Frontal cortex (tissue), 3 donors: ENCODE measurements at regions not wholly inside any gene's neighbourhood (a gene's known extent, or its start where the extent isn't known, plus 50 kb on each side); places are given as distances from the start of the nearest gene placed in this dataset.
"Not testable (repeated sequence)": the region's sequence is repeated elsewhere in the genome, so short reads cannot be mapped to it uniquely, and the experiment has no call there.

Source experiments
- DNase-seq, 2 donors: peaks; one replicate each; pipeline ENCODE4 v3.0.0; 2012; ENCODE audit warnings: low spot score in 2 of 2
- FAIRE-seq: peaks from 2 replicates; lab custom pipeline; 2012; peaks lifted over from hg19 to GRCh38; lab: Jason Lieb, UNC
- donor health status: control.
- donor health status: control.
- donor health status: control.

DNA sequence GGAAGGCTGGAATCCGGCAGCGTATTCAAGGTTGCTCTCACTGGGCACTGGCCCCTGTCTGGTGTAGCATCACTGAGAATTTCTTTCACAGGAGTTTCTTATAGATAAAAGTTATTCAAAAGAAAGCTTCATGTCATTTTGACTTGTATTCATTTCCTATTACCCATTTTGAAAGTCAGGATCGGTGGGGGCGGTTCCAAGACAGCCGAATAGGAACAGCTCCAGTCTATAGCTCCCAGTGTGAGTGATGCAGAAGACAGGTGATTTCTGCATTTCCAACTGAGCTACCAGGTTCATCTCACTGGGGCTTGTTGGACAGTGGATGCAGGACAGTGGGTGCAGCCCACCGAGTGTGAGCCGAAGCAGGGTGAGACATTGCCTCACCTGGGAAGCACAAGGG is 51.5 kb upstream of the CDC42EP3 start:
- FAIRE-seq, DNase-seq: not testable (repeated sequence)

GRCh38 chr2:37730037-37730818 is 58.8 kb upstream of the CDC42EP3 start:
- no peak for FAIRE-seq

DNA sequence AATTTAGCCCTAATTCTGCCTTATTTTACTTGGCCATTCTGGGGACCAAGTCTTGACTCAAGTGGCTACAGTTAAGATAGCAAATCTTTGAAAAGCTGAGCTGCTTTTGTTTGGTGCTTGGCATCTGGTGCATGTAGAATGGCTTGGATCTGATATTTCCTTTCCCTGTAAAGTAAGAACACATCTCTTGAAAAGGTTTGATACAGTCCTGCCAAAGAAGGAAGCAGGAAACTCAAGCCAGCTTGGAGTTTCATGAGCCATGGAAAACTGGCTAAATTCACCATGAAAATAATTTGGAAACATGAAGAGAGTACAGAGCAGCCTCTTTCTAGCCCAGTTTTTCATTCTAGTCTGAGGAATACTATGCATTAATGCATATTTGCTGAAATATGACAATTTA is 61.0 kb upstream of the CDC42EP3 start:
- not testable (repeated sequence) for FAIRE-seq, DNase-seq

More at GRCh38 chr2:37730037-37730818, 58.8 kb upstream of the CDC42EP3 start:
- no peak for DNase-seq

- FAIRE-seq: no peak
- DNase-seq: no peak
Observed at GRCh38 chr2:37733251-37733650, 61.8 kb upstream of the CDC42EP3 start.

DNA sequence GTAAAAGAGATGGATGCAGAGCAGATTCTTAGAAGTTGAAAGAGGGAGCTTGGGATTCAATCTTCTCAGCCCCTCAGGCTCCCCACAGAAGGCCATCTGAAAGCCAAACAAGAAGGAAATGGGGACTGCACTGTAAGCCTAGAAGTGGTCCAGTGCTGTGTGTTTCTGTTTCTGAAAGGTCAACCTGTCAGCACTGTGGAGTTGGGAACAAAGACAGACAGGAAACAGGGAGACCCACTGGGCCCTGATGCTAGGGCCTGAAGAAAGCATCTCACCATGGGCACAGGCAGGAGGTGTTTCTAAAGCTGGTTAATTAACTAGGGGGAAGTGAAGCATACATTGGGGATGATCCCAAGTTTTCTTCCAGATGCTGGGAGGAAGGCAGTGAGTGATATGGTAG is 62.5 kb upstream of the CDC42EP3 start:
- DNase-seq, FAIRE-seq: not testable (repeated sequence)

DNA sequence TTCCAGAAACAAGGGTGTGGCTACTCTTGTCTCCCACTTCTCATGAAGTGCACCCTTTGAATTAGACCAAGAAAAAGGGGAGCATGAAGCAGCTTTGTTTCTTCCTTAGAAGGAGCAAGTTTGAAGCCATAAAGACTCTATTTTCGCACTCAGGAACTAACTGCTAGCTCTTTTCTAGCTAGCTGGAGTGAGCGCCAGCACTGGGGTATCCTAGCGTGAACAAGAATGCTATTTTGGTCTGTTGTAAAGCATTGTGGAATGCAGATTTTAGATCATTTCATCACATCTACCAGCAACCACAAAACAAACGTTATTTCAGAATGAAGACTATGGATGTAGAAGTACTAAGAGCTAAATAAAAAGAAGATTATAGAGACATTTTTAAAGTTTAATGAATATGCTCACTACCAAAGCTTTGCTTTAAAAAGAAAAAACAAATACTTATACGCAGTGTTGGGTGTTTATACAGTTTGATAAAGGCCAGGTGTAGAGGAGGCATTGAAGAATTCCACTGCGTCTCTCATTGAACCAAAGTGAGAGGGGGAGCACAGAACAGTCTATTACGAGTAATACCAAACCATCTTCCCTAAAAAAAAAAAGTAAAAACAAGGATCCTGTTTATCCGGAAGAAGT is 63.6 kb upstream of the CDC42EP3 start:
- DNase-seq, FAIRE-seq: not testable (repeated sequence)

DNA sequence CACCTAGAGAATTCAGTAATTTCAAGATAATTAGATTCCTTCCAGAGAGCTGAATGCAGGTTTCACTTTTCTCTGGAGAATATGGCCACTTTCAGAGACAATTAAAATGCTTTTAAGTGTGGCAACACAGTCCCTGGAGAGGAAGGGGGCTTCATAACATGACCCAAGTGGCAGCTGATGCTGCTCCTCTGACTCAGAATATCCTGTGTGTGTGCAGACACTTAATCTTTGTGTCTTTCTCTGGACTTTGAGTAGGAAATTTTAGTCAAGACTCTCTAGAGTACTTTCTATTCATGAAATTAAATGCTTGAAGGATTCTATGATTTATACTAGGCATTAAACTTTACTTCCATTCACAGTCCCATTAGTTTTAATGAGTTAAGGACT is 64.1 kb upstream of the CDC42EP3 start:
- FAIRE-seq, DNase-seq: not testable (repeated sequence)

DNA sequence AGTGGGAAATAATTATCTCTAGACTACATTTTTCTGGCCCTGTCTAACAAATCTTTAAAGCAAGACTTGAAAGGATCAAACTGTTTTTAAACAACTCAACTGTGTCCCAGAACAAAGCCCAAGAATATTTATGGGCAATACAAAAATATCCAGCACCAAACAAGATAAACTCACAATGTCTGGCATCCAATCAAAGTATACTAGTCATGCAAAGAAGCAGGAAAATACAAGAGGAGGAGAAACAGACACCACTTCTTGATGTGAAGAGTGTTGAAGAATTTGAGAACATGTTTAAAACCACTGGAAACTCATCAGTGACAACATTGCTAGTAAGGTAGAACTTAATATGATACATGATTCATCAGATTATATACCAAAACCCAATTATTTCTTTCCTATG is 66.1 kb upstream of the CDC42EP3 start:
- DNase-seq: no peak
- no peak for FAIRE-seq

- no peak for FAIRE-seq
- DNase-seq: no peak
Observed at GRCh38 chr2:37738266-37738885, 66.9 kb upstream of the CDC42EP3 start.

DNA sequence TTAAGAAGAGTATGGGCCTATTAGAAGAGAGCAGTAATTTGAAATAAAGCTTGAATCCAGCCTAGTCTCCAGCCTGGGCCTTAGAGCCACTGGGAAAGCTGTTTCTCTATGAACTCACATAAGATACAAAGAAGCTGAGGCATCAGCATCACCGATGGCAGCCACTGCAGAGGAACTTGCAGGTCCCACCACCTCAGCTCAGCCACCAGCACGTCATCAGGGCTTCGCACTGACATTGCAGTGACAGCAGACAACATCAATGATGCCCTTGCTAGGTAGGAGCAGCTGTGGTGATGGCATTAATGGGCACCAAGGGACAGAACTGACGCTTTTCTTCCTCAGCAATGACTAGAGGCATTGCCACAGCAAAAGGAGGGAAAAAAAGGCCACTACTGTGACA is 67.7 kb upstream of the CDC42EP3 start:
- no peak for DNase-seq
- FAIRE-seq: no peak

DNA sequence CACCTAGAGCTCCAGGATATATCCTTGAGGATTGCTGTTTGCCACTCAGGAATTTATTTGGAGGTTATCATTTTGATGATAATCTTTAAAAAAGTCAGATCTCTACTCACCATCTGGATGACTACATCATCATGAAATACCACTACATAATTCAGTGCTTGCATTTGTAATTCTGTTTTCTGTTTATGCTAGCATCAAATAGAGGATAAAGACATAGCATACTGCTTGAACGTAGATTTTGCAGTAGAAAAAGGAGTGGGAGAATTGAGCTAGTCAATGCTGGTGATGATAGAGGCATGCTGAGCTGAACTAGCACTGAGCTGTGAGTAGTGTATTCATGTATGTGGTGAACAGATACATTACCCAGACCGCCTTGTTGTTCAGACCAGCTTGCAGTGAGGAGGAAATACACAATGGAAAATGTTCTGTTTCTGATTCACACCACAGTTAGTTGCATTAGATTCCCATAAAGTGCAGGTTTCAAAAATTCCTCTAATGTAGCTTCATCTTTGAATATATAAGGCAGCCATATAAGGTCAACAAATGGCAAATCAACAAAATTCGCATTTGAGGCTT is 68.8 kb upstream of the CDC42EP3 start:
- DNase-seq: no peak
- FAIRE-seq: no peak

GRCh38 chr2:37742286-37742685 is 70.8 kb upstream of the CDC42EP3 start:
- FAIRE-seq (no peak), DNase-seq (no peak)

DNA sequence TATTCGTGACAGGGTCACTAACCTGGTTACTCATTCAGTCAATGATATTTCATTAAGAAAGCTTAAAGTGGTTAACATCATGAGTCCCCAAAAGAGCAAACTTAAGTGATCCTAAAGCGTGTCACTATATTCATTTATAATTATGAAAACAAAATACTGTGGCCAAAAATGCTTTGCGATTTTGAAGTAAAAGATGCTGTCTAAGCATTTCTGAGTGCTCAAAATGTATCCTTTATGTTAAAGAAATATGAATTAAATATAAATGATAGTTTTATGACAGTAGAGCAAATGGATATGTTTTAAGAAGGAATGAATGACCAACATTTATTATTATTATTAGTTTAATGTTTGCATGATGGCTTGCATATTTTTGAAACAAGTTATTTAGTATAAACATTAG is 72.6 kb upstream of the CDC42EP3 start:
- FAIRE-seq: no peak

DNA sequence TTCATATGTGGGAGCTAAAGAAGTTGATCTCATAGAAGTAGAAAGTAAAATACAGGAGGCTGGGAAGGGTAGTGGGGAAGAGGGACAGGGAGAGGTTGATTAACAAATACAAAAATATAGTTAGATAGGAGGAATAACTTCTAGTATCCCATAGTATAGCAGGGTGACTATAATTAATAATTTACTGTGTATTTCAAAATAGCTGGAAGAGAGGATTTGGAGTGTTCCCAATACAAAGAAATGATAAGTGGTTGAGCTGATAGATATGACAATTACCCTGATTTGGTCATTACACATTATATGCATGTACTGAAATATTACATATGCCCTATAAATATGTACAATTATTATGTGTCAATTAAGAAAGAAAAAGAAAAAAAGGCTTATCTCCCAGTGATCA is 73.5 kb upstream of the CDC42EP3 start:
- FAIRE-seq, DNase-seq: not testable (repeated sequence)

More for the DNA sequence above, 72.6 kb upstream of the CDC42EP3 start:
- DNase-seq: no peak

- not testable (repeated sequence) for FAIRE-seq, DNase-seq
Observed at GRCh38 chr2:37746011-37746410, 74.6 kb upstream of the CDC42EP3 start.

GRCh38 chr2:37746883-37747282 is 75.4 kb upstream of the CDC42EP3 start:
- DNase-seq: no peak
- no peak for FAIRE-seq

DNA sequence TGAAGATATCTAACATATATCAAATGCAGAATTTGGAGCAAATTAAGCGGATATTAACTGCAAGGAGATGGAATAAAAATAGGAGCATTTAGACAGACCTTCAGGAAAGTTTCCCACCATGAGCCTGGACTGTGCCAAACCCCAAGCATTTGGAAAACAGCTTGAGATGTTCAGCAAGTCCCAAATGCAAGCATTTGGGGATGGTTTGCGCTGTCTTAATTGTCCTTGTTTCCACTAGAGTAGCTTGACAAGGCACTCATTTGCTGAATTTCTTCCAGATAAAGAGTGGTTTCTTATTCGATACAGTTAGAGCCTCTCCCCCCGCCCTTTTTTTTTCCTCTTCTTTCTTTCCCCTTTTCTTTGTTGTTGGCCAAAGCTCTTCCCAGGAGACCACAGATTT is 77.1 kb upstream of the CDC42EP3 start:
- DNase-seq: no peak
- no peak for FAIRE-seq

DNA sequence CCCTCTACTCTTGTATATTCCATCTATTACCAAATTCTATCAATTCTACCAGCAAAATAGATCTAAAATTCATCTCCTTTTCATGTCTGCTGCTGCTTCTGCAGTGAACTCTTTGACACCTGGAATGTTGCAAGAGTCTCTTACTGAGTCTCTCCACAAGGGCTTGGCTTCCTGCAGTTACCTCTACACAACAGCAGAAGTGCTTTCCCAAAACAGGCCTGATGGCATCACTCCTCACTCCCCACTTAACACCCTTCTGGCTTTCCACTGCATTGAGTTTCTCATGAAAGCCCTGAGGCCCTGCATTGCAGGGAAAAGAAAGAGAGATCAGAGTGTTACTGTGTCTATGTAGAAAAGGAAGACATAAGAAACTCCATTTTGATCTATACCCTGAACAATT is 78.8 kb upstream of the CDC42EP3 start:
- not testable (repeated sequence) for DNase-seq, FAIRE-seq

DNA sequence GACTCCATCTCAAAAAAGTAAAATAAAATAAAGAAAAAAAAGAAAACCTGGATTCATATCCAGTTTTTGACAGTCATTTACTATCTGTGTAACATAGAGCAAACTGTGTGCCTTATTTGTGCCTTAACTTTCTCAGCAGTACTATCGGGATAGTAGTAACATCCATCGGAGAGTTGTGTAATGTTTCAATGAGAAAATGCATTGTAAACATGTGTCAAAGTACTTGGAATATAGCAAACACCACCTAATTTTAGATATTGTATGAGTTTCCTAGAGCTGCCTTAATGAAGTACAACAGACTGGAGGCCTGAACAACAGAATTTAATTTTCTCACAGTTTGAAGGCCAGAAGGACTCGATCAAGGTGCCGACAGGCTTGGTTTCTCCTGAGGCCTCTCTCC is 81.3 kb upstream of the CDC42EP3 start:
- no peak for FAIRE-seq
- no peak for DNase-seq

DNA sequence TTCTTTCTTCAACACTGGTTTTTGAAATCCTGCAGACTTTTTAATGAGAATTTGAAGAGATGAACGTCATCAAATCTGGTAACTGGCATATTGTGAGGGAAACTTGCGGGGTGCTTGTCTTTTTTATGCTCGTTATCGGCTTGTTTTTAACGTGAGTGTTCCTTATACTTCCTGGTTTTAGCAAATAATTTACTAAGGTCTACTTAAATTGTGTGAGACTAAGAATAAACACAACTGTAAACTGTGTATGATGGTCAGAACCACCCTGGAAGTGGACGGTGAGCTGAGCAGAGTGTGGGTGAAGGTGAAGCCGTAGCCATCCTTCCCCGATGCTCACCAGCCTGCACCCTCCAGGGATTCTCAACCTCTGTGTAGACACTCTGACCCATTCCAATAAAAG is 82.3 kb upstream of the CDC42EP3 start:
- DNase-seq (no peak), FAIRE-seq (no peak)
